Brain microvascular endothelial cell (primary cell): ENCODE measurements at regions not wholly inside any gene's neighbourhood (a gene's known extent, or its start where the extent isn't known, plus 50 kb on each side); places are given as distances from the start of the nearest gene placed in this dataset.
"Not testable (repeated sequence)": the region's sequence is repeated elsewhere in the genome, so short reads cannot be mapped to it uniquely, and the experiment has no call there.

ENCODE experiments used
- DNase-seq: peaks from one replicate; pipeline ENCODE4 v3.0.0-alpha.2; 2020
- H3K27ac ChIP-seq: fragments of 250-450 bp; sonication (Bioruptor Pico); 2 replicates; pipeline ENCODE4 v1.5.1; 2020; ENCODE audit warnings: mild to moderate bottlenecking, moderate library complexity
- H3K27me3 ChIP-seq: fragments of 250-450 bp; sonication (Bioruptor Pico); replicated peaks from 2 replicates; pipeline ENCODE4 v1.5.1; 2020; ENCODE audit warnings: mild to moderate bottlenecking
- H3K36me3 ChIP-seq: fragments of 250-450 bp; sonication (Bioruptor Pico); replicated peaks from 2 replicates; pipeline ENCODE4 v1.5.1; 2020; ENCODE audit warnings: mild to moderate bottlenecking
- H3K4me3 ChIP-seq: 2 replicates; pipeline ENCODE4 v1.5.1; 2011; ENCODE audit warnings: low read depth, mild to moderate bottlenecking, control low read depth, low read length, moderate library complexity
- CTCF ChIP-seq: IDR thresholded peaks from 2 replicates; pipeline ENCODE4 v1.5.1; 2011; ENCODE audit warnings: low read depth, mild to moderate bottlenecking, moderate library complexity, low read length, control low read depth, inconsistent platforms; ENCODE audit errors: missing control alignments
- in situ Hi-C: cut with HindIII; loops from 2 replicates; pipeline ENCODE4 v1.10.0; 2017; ENCODE audit warnings: low sequenced_read_pairs, low pct_ligation_motif_present

- no peak for DNase-seq
- in situ Hi-C loops, result no loop called here
- Histone ChIP-seq H3K27ac (no peak overlapping the region), H3K27me3 (peaks cover 3% of the 10 kb centered on the region), H3K36me3 (no peaks in the 10 kb centered on the region), H3K4me3 (no peak overlapping the region)
- peak; percentile 62 for TF ChIP-seq CTCF
Measured at GRCh38 chr5:79924936-79925893, 65.8 kb downstream of the MTX3 start.

GRCh38 chr5:79923431-79923830 is 67.6 kb downstream of the MTX3 start:
- no peak overlapping the region for H3K27ac ChIP-seq
- in situ Hi-C loops, result no loop called here
- TF ChIP-seq CTCF, result no peak
- no peak for DNase-seq
- peaks cover 3% of the 10 kb centered on the region for H3K27me3 ChIP-seq
- H3K36me3 ChIP-seq, result no peaks in the 10 kb centered on the region
- no peak overlapping the region for H3K4me3 ChIP-seq

GRCh38 chr5:79922626-79923025 is 68.4 kb downstream of the MTX3 start:
- Histone ChIP-seq H3K4me3 (no peak overlapping the region), H3K36me3 (no peaks in the 10 kb centered on the region), H3K27me3 (peaks cover 3% of the 10 kb centered on the region), H3K27ac (no peak overlapping the region)
- no peak for DNase-seq
- in situ Hi-C loops, result no loop called here
- no peak for TF ChIP-seq CTCF

DNA sequence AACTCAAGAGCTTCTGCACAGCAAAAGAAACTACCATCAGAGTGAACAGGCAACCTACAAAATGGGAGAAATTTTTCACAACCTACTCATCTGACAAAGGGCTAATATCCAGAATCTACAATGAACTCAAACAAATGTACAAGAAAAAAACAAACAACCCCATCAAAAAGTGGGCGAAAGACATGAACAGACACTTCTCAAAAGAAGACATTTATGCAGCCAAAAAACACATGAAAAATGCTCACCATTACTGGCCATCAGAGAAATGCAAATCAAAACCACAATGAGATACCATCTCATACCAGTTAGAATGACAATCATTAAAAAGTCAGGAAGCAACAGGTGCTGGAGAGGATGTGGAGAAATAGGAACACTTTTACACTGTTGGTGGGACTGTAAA is 83.6 kb downstream of the MTX3 start:
- in situ Hi-C loops, H3K4me3 ChIP-seq, DNase-seq, H3K36me3 ChIP-seq, H3K27ac ChIP-seq, H3K27me3 ChIP-seq: not testable (repeated sequence)

DNA sequence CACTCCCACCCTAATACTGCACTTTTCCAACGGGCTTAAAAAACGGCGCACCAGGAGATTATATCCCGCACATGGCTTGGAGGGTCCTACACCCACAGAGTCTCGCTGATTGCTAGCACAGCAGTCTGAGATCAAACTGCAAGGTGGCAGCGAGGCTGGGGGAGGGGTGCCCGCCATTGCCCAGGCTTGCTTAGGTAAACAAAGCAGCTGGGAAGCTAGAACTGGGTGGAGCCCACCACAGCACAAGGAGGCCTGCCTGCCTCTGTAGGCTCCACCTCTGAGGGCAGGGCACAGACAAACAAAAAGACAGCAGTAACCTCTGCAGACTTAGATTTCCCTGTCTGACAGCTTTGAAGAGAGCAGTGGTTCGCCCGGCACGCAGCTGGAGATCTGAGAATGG is 88.5 kb downstream of the MTX3 start:
- H3K27ac ChIP-seq, H3K36me3 ChIP-seq, H3K4me3 ChIP-seq, H3K27me3 ChIP-seq, in situ Hi-C loops, DNase-seq: not testable (repeated sequence)

GRCh38 chr5:79901631-79902030 is 89.4 kb downstream of the MTX3 start:
- Histone ChIP-seq H3K27ac (no peak overlapping the region), H3K27me3 (no peaks in the 10 kb centered on the region), H3K36me3 (no peaks in the 10 kb centered on the region), H3K4me3 (no peak overlapping the region)
- DNase-seq, result no peak
- in situ Hi-C loops, result no loop called here
- no peak for TF ChIP-seq CTCF

GRCh38 chr5:79898611-79899010 is 92.5 kb downstream of the MTX3 start:
- Histone ChIP-seq H3K4me3 (no peak overlapping the region), H3K27ac (no peak overlapping the region), H3K27me3 (no peaks in the 10 kb centered on the region), H3K36me3 (no peaks in the 10 kb centered on the region)
- in situ Hi-C loops, result no loop called here
- no peak for TF ChIP-seq CTCF
- no peak for DNase-seq
